ENCODE measurements at regions not wholly inside any gene's neighbourhood (a gene's known extent, or its start where the extent isn't known, plus 50 kb on each side); places are given as distances from the start of the nearest gene placed in this dataset.

DNA sequence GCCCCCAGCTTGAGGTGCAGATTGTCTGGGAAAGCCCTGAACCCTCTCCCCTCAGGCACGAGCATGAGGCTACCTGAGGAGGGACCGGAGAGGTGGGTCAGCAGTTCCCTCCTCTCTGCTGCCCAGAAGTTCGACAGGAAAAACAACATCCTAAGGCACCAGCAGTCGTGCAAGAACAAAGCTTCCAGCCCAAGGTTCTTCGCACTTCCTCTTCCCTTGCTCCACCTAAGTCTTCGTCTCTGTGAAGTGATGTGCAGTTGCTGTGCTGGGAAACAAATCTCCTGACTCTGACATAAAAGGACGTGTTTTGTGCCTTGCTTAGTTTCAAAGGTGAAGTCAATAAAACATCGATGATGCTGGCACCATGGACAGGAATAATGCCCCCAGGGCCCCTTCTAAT, 173.3 kb downstream of the USP12 start:
- TF ChIP-seq KDM5A (IDR thresholded peaks at IDR 0.05; ENCODE audit: low read length) (no peak), SRF (IDR thresholded peaks at IDR 0.05; ENCODE audit: low read depth, low read length) (no peak)
- H3K36me3 ChIP-seq (ENCODE audit: control insufficient read depth in 2 of 4, insufficient read depth in 4 of 4, low read length in 3 of 4): no peaks in the 10 kb centered on the region
- POLR2A ChIA-PET (ENCODE audit: partially characterized antibody): no interaction called here

More for the DNA sequence above, 173.3 kb downstream of the USP12 start:
- Histone ChIP-seq H3K18ac (ENCODE audit: extremely low read depth, low read length) (no peak overlapping the region), H3K4ac (replicated peaks; ENCODE audit: insufficient read length, low read depth, low read length) (no peak overlapping the region), H3K56ac (replicated peaks; ENCODE audit: insufficient read length, low read depth, low read length) (no peak overlapping the region), H4K91ac (replicated peaks; ENCODE audit: insufficient read length, low read length) (no peak overlapping the region), H3K23me2 (ENCODE audit: low read depth, low read length) (no peaks in the 10 kb centered on the region), H4K8ac (ENCODE audit: extremely low read depth, insufficient read depth, low read length) (peak overlapping the region; percentile 81), H3K79me2 (ENCODE audit: control insufficient read depth in 1 of 2, insufficient read depth in 2 of 2, low read length in 2 of 2) (no peaks in the 10 kb centered on the region), H3K4me2 (ENCODE audit: insufficient read depth in 1 of 2, low read depth in 2 of 2, low read length in 2 of 2) (no peak overlapping the region), H3K27me3 (replicated peaks in 1 of 4; ENCODE audit: control insufficient read depth in 3 of 4, extremely low read depth in 1 of 4, insufficient read depth in 3 of 4, low read length in 3 of 4) (no peaks in the 10 kb centered on the region), H2BK15ac (ENCODE audit: low read length) (no peak overlapping the region), H2BK120ac (replicated peaks; ENCODE audit: low read depth, low read length) (no peak overlapping the region), H4K20me1 (replicated peaks in 1 of 2; ENCODE audit: control insufficient read depth in 1 of 2, insufficient read depth in 2 of 2, low read length in 2 of 2) (no peaks in the 10 kb centered on the region), H2BK5ac (ENCODE audit: low read depth, low read length) (no peak overlapping the region), H2AFZ (ENCODE audit: low read length) (0 out of 2 replicates have a peak overlapping the region, but pooled peaks have one; percentile 41), H2BK20ac (ENCODE audit: low read length) (no peak overlapping the region), H3K9ac (replicated peaks in 1 of 4; ENCODE audit: extremely low read depth in 1 of 4, low read depth in 3 of 4, low read length in 3 of 4) (no peak overlapping the region), H2AK5ac (ENCODE audit: low read depth, low read length) (no peak overlapping the region), H3K4me1 (replicated peaks in 1 of 4; ENCODE audit: control insufficient read depth in 3 of 4, insufficient read depth in 4 of 4, low read length in 3 of 4) (no peaks in the 10 kb centered on the region), H3K4me3 (ENCODE audit: extremely low read depth in 1 of 4, insufficient read depth in 2 of 4, low read depth in 3 of 4, low read length in 4 of 4) (no peak overlapping the region), H2BK12ac (ENCODE audit: low read depth, low read length) (peak overlapping the region; percentile 41; the same call in 1 of the 2 replicates), H4K5ac (ENCODE audit: insufficient read length, low read depth, low read length) (no peak overlapping the region), H3K14ac (ENCODE audit: insufficient read length) (no peak overlapping the region), H3K23ac (ENCODE audit: insufficient read length) (no peak overlapping the region), H3K9me3 (ENCODE audit: insufficient read depth in 2 of 2, low read depth in 1 of 2, low read length in 1 of 2) (no peaks in the 10 kb centered on the region), H3K27ac (ENCODE audit: low read depth, low read length) (no peak overlapping the region), H3K79me1 (ENCODE audit: low read depth, low read length) (no peaks in the 10 kb centered on the region)
- FAIRE-seq (no peak), DNase-seq (ENCODE audit: low read depth in 1 of 2, low spot score in 2 of 2) (no peak)
- CTCF ChIA-PET (ENCODE audit: partially characterized antibody): interaction anchor here (0.6 to 1.7 kb wide), 4 partner anchors 10 to 375 kb away, joined by 3 to 4 read pairs (median 3); no protein-coding TSS in a partner anchor
- 83% methylated on average over 8 of the region's 8 CpGs; no CpG with 5 or more reads in 1 of the 2 experiments for WGBS, 2 experiments (ENCODE audit: extremely low coverage in 1 of 2, insufficient coverage in 1 of 2, insufficient read length in 1 of 2, insufficient replicate concordance in 2 of 2, low coverage in 1 of 2, low lambda C conversion rate in 2 of 2, missing lambda C conversion rate in 1 of 2)

Data from H1 (cell line).